Esophagus muscularis mucosa (tissue), 3 donors: ENCODE measurements at regions not wholly inside any gene's neighbourhood (a gene's known extent, or its start where the extent isn't known, plus 50 kb on each side); places are given as distances from the start of the nearest gene placed in this dataset.

Experiments used
- POLR2AphosphoS5 ChIP-seq, 2 donors: sonication (generic); formaldehyde crosslinking; IDR thresholded peaks; one replicate each; pipeline ENCODE4 v1.6.1; 2017; ENCODE audit warnings: antibody characterized with exemption in 2 of 2
- TF ChIP-seq, protein P1 (sequence below), 3 experiments: fragments of 200-600 bp in 2 of 3; fragments of 450-650 bp in 1 of 3; sonication (generic) in 2 of 3; IDR thresholded peaks; one replicate each; pipeline ENCODE4 v1.5.1; 2017 to 2019; ENCODE audit warnings: antibody characterized with exemption in 3 of 3, mild to moderate bottlenecking in 2 of 3, moderate library complexity in 1 of 3

DNA sequence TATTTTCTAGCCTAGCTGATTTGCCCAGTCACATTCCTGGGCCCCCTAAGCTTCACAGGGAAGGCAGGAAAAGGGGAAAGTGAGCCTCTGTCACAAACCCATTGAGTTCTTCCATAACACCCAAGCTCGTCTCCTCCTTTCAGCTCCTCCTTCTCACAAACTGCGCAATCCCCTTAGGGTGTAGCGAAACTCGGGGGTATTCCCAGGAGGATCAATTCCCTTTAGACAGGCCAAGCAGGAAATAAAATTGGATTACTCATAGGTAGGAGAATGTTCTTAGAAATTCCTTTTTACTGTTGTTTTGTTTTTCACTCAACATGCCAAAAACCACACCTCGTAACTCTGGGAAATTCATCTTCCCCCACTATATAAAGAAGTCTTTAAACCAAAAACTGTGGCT is 139.3 kb downstream of the IRS2 start:
- TF ChIP-seq, protein P1, sequence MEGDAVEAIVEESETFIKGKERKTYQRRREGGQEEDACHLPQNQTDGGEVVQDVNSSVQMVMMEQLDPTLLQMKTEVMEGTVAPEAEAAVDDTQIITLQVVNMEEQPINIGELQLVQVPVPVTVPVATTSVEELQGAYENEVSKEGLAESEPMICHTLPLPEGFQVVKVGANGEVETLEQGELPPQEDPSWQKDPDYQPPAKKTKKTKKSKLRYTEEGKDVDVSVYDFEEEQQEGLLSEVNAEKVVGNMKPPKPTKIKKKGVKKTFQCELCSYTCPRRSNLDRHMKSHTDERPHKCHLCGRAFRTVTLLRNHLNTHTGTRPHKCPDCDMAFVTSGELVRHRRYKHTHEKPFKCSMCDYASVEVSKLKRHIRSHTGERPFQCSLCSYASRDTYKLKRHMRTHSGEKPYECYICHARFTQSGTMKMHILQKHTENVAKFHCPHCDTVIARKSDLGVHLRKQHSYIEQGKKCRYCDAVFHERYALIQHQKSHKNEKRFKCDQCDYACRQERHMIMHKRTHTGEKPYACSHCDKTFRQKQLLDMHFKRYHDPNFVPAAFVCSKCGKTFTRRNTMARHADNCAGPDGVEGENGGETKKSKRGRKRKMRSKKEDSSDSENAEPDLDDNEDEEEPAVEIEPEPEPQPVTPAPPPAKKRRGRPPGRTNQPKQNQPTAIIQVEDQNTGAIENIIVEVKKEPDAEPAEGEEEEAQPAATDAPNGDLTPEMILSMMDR (IDR thresholded peaks at IDR 0.05): no peak
- no peak for TF ChIP-seq POLR2AphosphoS5 (IDR thresholded peaks at IDR 0.05)
